GM23338 (cell line): ENCODE measurements at regions not wholly inside any gene's neighbourhood (a gene's known extent, or its start where the extent isn't known, plus 50 kb on each side); places are given as distances from the start of the nearest gene placed in this dataset.

Experiments
- ATAC-seq: fragments of 200-7000 bp; cut with Tn5 transposase; 3 replicates; pipeline ENCODE4 v1.9.1; 2020
- DNase-seq: peaks from one replicate; pipeline ENCODE4 v3.0.0-alpha.2; 2015; ENCODE audit warnings: low spot score
- H2AFZ ChIP-seq: fragments of 200-600 bp; sonication (generic); 2 replicates; pipeline ENCODE4 v1.8.0; 2016; ENCODE audit warnings: antibody characterized with exemption, mild to moderate bottlenecking, moderate library complexity
- H3F3A ChIP-seq: fragments of 200-600 bp; sonication (generic); replicated peaks from 2 replicates; pipeline ENCODE4 v1.8.0; 2017; ENCODE audit warnings: antibody characterized with exemption, mixed run types, low read depth
- H3K27ac ChIP-seq: fragments of 200-600 bp; sonication (generic); 2 replicates; pipeline ENCODE4 v1.6.1; 2016; ENCODE audit warnings: low read depth
- H3K27me3 ChIP-seq: fragments of 200-600 bp; sonication (generic); 2 replicates; pipeline ENCODE4 v1.8.0; 2016; ENCODE audit warnings: mild to moderate bottlenecking, mixed run types, moderate library complexity; ENCODE audit not compliant: insufficient read depth
- H3K36me3 ChIP-seq: fragments of 200-600 bp; sonication (generic); 2 replicates; pipeline ENCODE4 v1.8.0; 2016; ENCODE audit warnings: mild to moderate bottlenecking; ENCODE audit not compliant: insufficient read depth
- H3K4me1 ChIP-seq: fragments of 200-600 bp; sonication (generic); 2 replicates; pipeline ENCODE4 v1.8.0; 2016; ENCODE audit warnings: mild to moderate bottlenecking, moderate library complexity; ENCODE audit not compliant: insufficient read depth
- H3K4me2 ChIP-seq: fragments of 200-600 bp; sonication (generic); 2 replicates; pipeline ENCODE4 v1.7.1; 2017; ENCODE audit warnings: mixed run types
- H3K4me3 ChIP-seq: fragments of 200-600 bp; sonication (generic); 2 replicates; pipeline ENCODE4 v1.6.1; 2016; ENCODE audit warnings: mixed run types
- H3K79me2 ChIP-seq: fragments of 200-600 bp; sonication (generic); replicated peaks from 2 replicates; pipeline ENCODE4 v1.8.0; 2017; ENCODE audit warnings: mild to moderate bottlenecking; ENCODE audit not compliant: insufficient read depth
- H3K9me2 ChIP-seq: fragments of 200-600 bp; sonication (generic); 2 replicates; pipeline ENCODE4 v1.8.0; 2017; ENCODE audit not compliant: insufficient read depth
- H4K20me1 ChIP-seq: fragments of 200-600 bp; sonication (generic); replicated peaks from 2 replicates; pipeline ENCODE4 v1.8.0; 2017; ENCODE audit warnings: mild to moderate bottlenecking; ENCODE audit not compliant: insufficient read depth
- H3K27ac Mint-ChIP-seq: 2 replicates; pipeline ENCODE4 v1.8.0; 2020; ENCODE audit warnings: inconsistent platforms, mild to moderate bottlenecking, moderate library complexity, mixed read lengths
- H3K27me3 Mint-ChIP-seq: 3 replicates; pipeline ENCODE4 v1.8.0; 2022; ENCODE audit warnings: low read depth, mild to moderate bottlenecking, moderate library complexity, mixed read lengths, inconsistent platforms; ENCODE audit not compliant: insufficient read depth, poor library complexity
- H3K36me3 Mint-ChIP-seq: 3 replicates; pipeline ENCODE4 v1.8.0; 2021; ENCODE audit warnings: low read depth, mild to moderate bottlenecking, inconsistent platforms, moderate library complexity, mixed read lengths
- H3K4me1 Mint-ChIP-seq: 3 replicates; pipeline ENCODE4 v1.8.0; 2020; ENCODE audit warnings: mild to moderate bottlenecking, inconsistent platforms, mixed read lengths
- H3K4me3 Mint-ChIP-seq: 3 replicates; pipeline ENCODE4 v1.8.0; 2021; ENCODE audit warnings: moderate library complexity, mild to moderate bottlenecking, inconsistent platforms, mixed read lengths
- H3K9me3 Mint-ChIP-seq: 3 replicates; pipeline ENCODE4 v1.8.0; 2020; ENCODE audit warnings: moderate library complexity, mild to moderate bottlenecking, inconsistent platforms, mixed read lengths
- CREB1 ChIP-seq: fragments of 250-450 bp; sonication (Bioruptor Pico); IDR thresholded peaks from 2 replicates; pipeline ENCODE4 v1.5.0; 2020; ENCODE audit warnings: low read depth, mild to moderate bottlenecking, moderate library complexity
- EZH2 ChIP-seq: fragments of 200-600 bp; sonication (generic); IDR thresholded peaks from one replicate; pipeline ENCODE4 v1.8.0; 2017; ENCODE audit warnings: antibody characterized with exemption, mild to moderate bottlenecking, low read depth; ENCODE audit not compliant: unreplicated experiment
- EZH2phosphoT487 ChIP-seq: fragments of 200-600 bp; sonication (generic); IDR thresholded peaks from one replicate; pipeline ENCODE4 v1.8.1; 2018; ENCODE audit warnings: antibody characterized with exemption; ENCODE audit not compliant: unreplicated experiment
- NANOG ChIP-seq: IDR thresholded peaks from 2 replicates; pipeline ENCODE4 v1.6.1; 2016; ENCODE audit warnings: antibody characterized with exemption, borderline replicate concordance
- REST ChIP-seq: IDR thresholded peaks from one replicate; pipeline ENCODE4 v1.6.1; 2018; ENCODE audit warnings: antibody characterized with exemption; ENCODE audit not compliant: unreplicated experiment
- ZNF114 ChIP-seq: fragments of 250-450 bp; sonication (Bioruptor Pico); IDR thresholded peaks from 2 replicates; pipeline ENCODE4 v1.5.0; 2020; ENCODE audit warnings: mild to moderate bottlenecking, moderate library complexity
- ZNF331 ChIP-seq: fragments of 250-450 bp; sonication (Bioruptor Pico); IDR thresholded peaks from 2 replicates; pipeline ENCODE4 v1.5.0; 2020; ENCODE audit warnings: low read depth, mild to moderate bottlenecking, moderate library complexity
- TF ChIP-seq, protein P1 (sequence below): IDR thresholded peaks from 2 replicates; pipeline ENCODE4 v1.6.1; 2016; ENCODE audit warnings: antibody characterized with exemption
- TF ChIP-seq, protein P2 (sequence below), 2 experiments: fragments of 200-600 bp in 1 of 2; sonication (generic) in 1 of 2; conservative IDR thresholded peaks; 2 replicates each; pipeline versions ENCODE4 v1.5.1 to v1.6.1; 2016 to 2017; ENCODE audit warnings: antibody characterized with exemption in 2 of 2, low read depth in 2 of 2, mild to moderate bottlenecking in 2 of 2, moderate library complexity in 1 of 2

GRCh38 chr4:92184566-92184965 is 119.2 kb upstream of the GRID2 start (continued):
- no peak for TF ChIP-seq REST
- TF ChIP-seq, protein P1, sequence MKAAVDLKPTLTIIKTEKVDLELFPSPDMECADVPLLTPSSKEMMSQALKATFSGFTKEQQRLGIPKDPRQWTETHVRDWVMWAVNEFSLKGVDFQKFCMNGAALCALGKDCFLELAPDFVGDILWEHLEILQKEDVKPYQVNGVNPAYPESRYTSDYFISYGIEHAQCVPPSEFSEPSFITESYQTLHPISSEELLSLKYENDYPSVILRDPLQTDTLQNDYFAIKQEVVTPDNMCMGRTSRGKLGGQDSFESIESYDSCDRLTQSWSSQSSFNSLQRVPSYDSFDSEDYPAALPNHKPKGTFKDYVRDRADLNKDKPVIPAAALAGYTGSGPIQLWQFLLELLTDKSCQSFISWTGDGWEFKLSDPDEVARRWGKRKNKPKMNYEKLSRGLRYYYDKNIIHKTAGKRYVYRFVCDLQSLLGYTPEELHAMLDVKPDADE = no peak
- TF ChIP-seq, protein P2, sequence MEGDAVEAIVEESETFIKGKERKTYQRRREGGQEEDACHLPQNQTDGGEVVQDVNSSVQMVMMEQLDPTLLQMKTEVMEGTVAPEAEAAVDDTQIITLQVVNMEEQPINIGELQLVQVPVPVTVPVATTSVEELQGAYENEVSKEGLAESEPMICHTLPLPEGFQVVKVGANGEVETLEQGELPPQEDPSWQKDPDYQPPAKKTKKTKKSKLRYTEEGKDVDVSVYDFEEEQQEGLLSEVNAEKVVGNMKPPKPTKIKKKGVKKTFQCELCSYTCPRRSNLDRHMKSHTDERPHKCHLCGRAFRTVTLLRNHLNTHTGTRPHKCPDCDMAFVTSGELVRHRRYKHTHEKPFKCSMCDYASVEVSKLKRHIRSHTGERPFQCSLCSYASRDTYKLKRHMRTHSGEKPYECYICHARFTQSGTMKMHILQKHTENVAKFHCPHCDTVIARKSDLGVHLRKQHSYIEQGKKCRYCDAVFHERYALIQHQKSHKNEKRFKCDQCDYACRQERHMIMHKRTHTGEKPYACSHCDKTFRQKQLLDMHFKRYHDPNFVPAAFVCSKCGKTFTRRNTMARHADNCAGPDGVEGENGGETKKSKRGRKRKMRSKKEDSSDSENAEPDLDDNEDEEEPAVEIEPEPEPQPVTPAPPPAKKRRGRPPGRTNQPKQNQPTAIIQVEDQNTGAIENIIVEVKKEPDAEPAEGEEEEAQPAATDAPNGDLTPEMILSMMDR (conservative IDR thresholded peaks at IDR 0.05; ENCODE audit: low read depth in 2 of 2) = no peak
- TF ChIP-seq ZNF331 (CRISPR knock-in tag) = no peak
- no peak for TF ChIP-seq EZH2
- TF ChIP-seq CREB1 (CRISPR knock-in tag) = no peak
- no peak for TF ChIP-seq NANOG
- TF ChIP-seq EZH2phosphoT487 = no peak

GRCh38 chr4:92186239-92186638 is 117.5 kb upstream of the GRID2 start:
- Mint-ChIP-seq H3K9me3 (peaks cover 6% of the 10 kb centered on the region; the same call in 2 of the 3 replicates), H3K27me3 (peaks cover 4% of the 10 kb centered on the region), H3K4me3 (no peak overlapping the region), H3K27ac (no peak overlapping the region), H3K36me3 (peaks cover 7% of the 10 kb centered on the region; the same call in 2 of the 3 replicates), H3K4me1 (no peaks in the 10 kb centered on the region; the same call in 2 of the 3 replicates)
- Histone ChIP-seq H2AFZ (no peak overlapping the region), H3K79me2 (no peaks in the 10 kb centered on the region), H3K4me1 (no peaks in the 10 kb centered on the region), H3K4me3 (no peak overlapping the region), H3K36me3 (no peaks in the 10 kb centered on the region), H3F3A (no peaks in the 10 kb centered on the region), H3K9me2 (peaks cover 5% of the 10 kb centered on the region; the same call in 1 of the 2 replicates), H3K27me3 (no peaks in the 10 kb centered on the region; the same call in 1 of the 2 replicates), H4K20me1 (no peaks in the 10 kb centered on the region; the same call in 1 of the 2 replicates), H3K4me2 (no peak overlapping the region), H3K27ac (no peak overlapping the region)
- DNase-seq (no peak), ATAC-seq (no peak)
- TF ChIP-seq, protein P1 = no peak
- no peak for TF ChIP-seq ZNF114
- no peak for TF ChIP-seq NANOG
